ENCODE measurements at regions not wholly inside any gene's neighbourhood (a gene's known extent, or its start where the extent isn't known, plus 50 kb on each side); places are given as distances from the start of the nearest gene placed in this dataset.

- Histone ChIP-seq H3K4me2 (ENCODE audit: insufficient read depth, low read length, poor library complexity, severe bottlenecking) (no peak overlapping the region), H3K4me1 (ENCODE audit: control insufficient read depth in 2 of 2, insufficient read depth in 1 of 2, low read depth in 1 of 2, low read length in 2 of 2) (no peaks in the 10 kb centered on the region), H3K14ac (ENCODE audit: low read length) (no peak overlapping the region), H3K9me3 (replicated peaks in 1 of 2; ENCODE audit: control insufficient read depth in 2 of 2, insufficient read depth in 1 of 2, low read depth in 1 of 2, low read length in 2 of 2) (no peaks in the 10 kb centered on the region), H4K8ac (ENCODE audit: low read depth, low read length) (no peak overlapping the region), H2BK5ac (ENCODE audit: low read length) (no peak overlapping the region), H3K79me1 (ENCODE audit: low read depth, low read length) (no peaks in the 10 kb centered on the region), H2BK15ac (ENCODE audit: low read length) (no peak overlapping the region), H3K36me3 (replicated peaks in 1 of 2; ENCODE audit: control insufficient read depth in 2 of 2, insufficient read depth in 2 of 2, low read length in 2 of 2) (no peaks in the 10 kb centered on the region), H4K91ac (ENCODE audit: low read depth, low read length, poor library complexity) (no peak overlapping the region), H2BK120ac (ENCODE audit: low read depth, low read length) (no peak overlapping the region), H3K18ac (ENCODE audit: low read length) (no peak overlapping the region), H3K4ac (ENCODE audit: low read length) (no peak overlapping the region), H3K27ac (replicated peaks; ENCODE audit: low read length) (no peak overlapping the region), H3K23ac (ENCODE audit: low read depth, low read length, poor library complexity) (no peak overlapping the region), H2AK5ac (ENCODE audit: low read depth, low read length) (no peak overlapping the region), H3K9ac (ENCODE audit: low read depth, low read length, poor library complexity) (no peak overlapping the region), H2BK12ac (ENCODE audit: low read length) (no peak overlapping the region), H3K27me3 (ENCODE audit: control insufficient read depth in 3 of 3, insufficient read depth in 3 of 3, low read depth in 1 of 3, low read length in 3 of 3) (no peaks in the 10 kb centered on the region), H3K4me3 (ENCODE audit: low read length in 2 of 2) (no peak overlapping the region), H2AFZ (ENCODE audit: low read length) (no peak overlapping the region)
- no peak for DNase-seq (ENCODE audit: low spot score)
- WGBS, 2 donors (ENCODE audit: extremely low coverage in 2 of 2, insufficient read length in 2 of 2, insufficient replicate concordance in 1 of 2) = no CpG with 5 or more reads among the region's 2 CpGs
Measured at GRCh38 chr18:2441544-2441943, 129.8 kb downstream of the METTL4 start.

GRCh38 chr18:2442006-2442405 lies 129.3 kb downstream of the METTL4 start:
- no peak overlapping the region for H2BK12ac ChIP-seq (ENCODE audit: low read length)
- no CpG with 5 or more reads among the region's 3 CpGs for WGBS, 2 donors (ENCODE audit: extremely low coverage in 2 of 2, insufficient read length in 2 of 2, insufficient replicate concordance in 1 of 2)

DNA sequence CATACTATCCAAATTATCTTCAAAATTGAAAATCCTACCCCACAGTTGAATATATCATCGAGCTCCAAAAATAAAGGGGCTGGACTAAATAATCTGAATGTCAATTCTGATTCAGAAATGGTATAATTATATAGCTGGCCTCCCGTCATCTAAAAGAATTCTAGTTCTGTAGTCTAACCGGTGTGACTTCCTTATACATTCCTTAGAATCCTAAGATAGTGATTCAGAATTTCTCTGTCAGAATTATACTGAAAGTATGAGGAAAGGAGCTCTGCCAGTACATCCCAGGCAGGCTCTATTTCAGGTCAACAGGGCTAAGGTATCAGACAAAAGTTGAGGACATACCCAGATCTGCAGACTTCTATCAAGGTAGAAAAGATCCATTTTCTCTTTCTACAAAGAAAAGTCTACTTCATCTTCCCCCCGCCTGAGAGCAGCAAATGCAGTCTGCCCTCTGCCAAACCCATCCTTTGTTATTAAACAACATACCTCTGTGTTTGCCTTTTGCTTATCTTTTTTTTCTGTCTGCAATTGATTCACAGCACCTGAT lies 128.5 kb downstream of the METTL4 start:
- WGBS, 2 donors (ENCODE audit: extremely low coverage in 2 of 2, insufficient read length in 2 of 2, insufficient replicate concordance in 1 of 2) = no CpG with 5 or more reads among the region's 4 CpGs
- H3K23ac ChIP-seq (ENCODE audit: low read depth, low read length, poor library complexity) = no peak overlapping the region
- no peak overlapping the region for H2BK12ac ChIP-seq (ENCODE audit: low read length)
- no peak overlapping the region for H2BK5ac ChIP-seq (ENCODE audit: low read length)
- H3K4ac ChIP-seq (ENCODE audit: low read length) = no peak overlapping the region
- H3K9ac ChIP-seq (ENCODE audit: low read depth, low read length, poor library complexity) = no peak overlapping the region
- H2BK15ac ChIP-seq (ENCODE audit: low read length) = no peak overlapping the region
- no peak overlapping the region for H4K8ac ChIP-seq (ENCODE audit: low read depth, low read length)
- no peak overlapping the region for H4K91ac ChIP-seq (ENCODE audit: low read depth, low read length, poor library complexity)
- no peak overlapping the region for H3K18ac ChIP-seq (ENCODE audit: low read length)
- H2AFZ ChIP-seq (ENCODE audit: low read length) = no peak overlapping the region
- H3K14ac ChIP-seq (ENCODE audit: low read length) = no peak overlapping the region
- no peak overlapping the region for H3K4me3 ChIP-seq (ENCODE audit: low read length in 2 of 2)
- H3K36me3 ChIP-seq (replicated peaks in 1 of 2; ENCODE audit: control insufficient read depth in 2 of 2, insufficient read depth in 2 of 2, low read length in 2 of 2) = no peaks in the 10 kb centered on the region
- no peaks in the 10 kb centered on the region for H3K79me1 ChIP-seq (ENCODE audit: low read depth, low read length)
- no peak for DNase-seq (ENCODE audit: low spot score)
- no peak overlapping the region for H3K4me2 ChIP-seq (ENCODE audit: insufficient read depth, low read length, poor library complexity, severe bottlenecking)
- H2BK120ac ChIP-seq (ENCODE audit: low read depth, low read length) = no peak overlapping the region
- H3K27me3 ChIP-seq (ENCODE audit: control insufficient read depth in 3 of 3, insufficient read depth in 3 of 3, low read depth in 1 of 3, low read length in 3 of 3) = no peaks in the 10 kb centered on the region
- H3K9me3 ChIP-seq (replicated peaks in 1 of 2; ENCODE audit: control insufficient read depth in 2 of 2, insufficient read depth in 1 of 2, low read depth in 1 of 2, low read length in 2 of 2) = peaks cover 0 to 1% of the 10 kb centered on the region in 2 donors
- H3K4me1 ChIP-seq (ENCODE audit: control insufficient read depth in 2 of 2, insufficient read depth in 1 of 2, low read depth in 1 of 2, low read length in 2 of 2) = no peaks in the 10 kb centered on the region
- no peak overlapping the region for H3K27ac ChIP-seq (replicated peaks; ENCODE audit: low read length)
- H2AK5ac ChIP-seq (ENCODE audit: low read depth, low read length) = no peak overlapping the region

More at GRCh38 chr18:2442006-2442405, 129.3 kb downstream of the METTL4 start:
- Histone ChIP-seq H3K9ac (ENCODE audit: low read depth, low read length, poor library complexity) (no peak overlapping the region), H2AK5ac (ENCODE audit: low read depth, low read length) (no peak overlapping the region), H3K36me3 (replicated peaks in 1 of 2; ENCODE audit: control insufficient read depth in 2 of 2, insufficient read depth in 2 of 2, low read length in 2 of 2) (no peaks in the 10 kb centered on the region), H3K4me1 (ENCODE audit: control insufficient read depth in 2 of 2, insufficient read depth in 1 of 2, low read depth in 1 of 2, low read length in 2 of 2) (no peaks in the 10 kb centered on the region), H4K8ac (ENCODE audit: low read depth, low read length) (no peak overlapping the region), H3K18ac (ENCODE audit: low read length) (no peak overlapping the region), H2AFZ (ENCODE audit: low read length) (no peak overlapping the region), H4K91ac (ENCODE audit: low read depth, low read length, poor library complexity) (no peak overlapping the region), H2BK15ac (ENCODE audit: low read length) (no peak overlapping the region), H3K14ac (ENCODE audit: low read length) (no peak overlapping the region), H2BK120ac (ENCODE audit: low read depth, low read length) (no peak overlapping the region), H3K23ac (ENCODE audit: low read depth, low read length, poor library complexity) (no peak overlapping the region), H3K4me2 (ENCODE audit: insufficient read depth, low read length, poor library complexity, severe bottlenecking) (no peak overlapping the region), H3K4me3 (ENCODE audit: low read length in 2 of 2) (no peak overlapping the region), H3K79me1 (ENCODE audit: low read depth, low read length) (no peaks in the 10 kb centered on the region), H3K4ac (ENCODE audit: low read length) (no peak overlapping the region), H3K9me3 (replicated peaks in 1 of 2; ENCODE audit: control insufficient read depth in 2 of 2, insufficient read depth in 1 of 2, low read depth in 1 of 2, low read length in 2 of 2) (peaks cover 0 to 1% of the 10 kb centered on the region in 2 donors), H2BK5ac (ENCODE audit: low read length) (no peak overlapping the region), H3K27ac (replicated peaks; ENCODE audit: low read length) (no peak overlapping the region), H3K27me3 (ENCODE audit: control insufficient read depth in 3 of 3, insufficient read depth in 3 of 3, low read depth in 1 of 3, low read length in 3 of 3) (no peaks in the 10 kb centered on the region)
- no peak for DNase-seq (ENCODE audit: low spot score)

DNA sequence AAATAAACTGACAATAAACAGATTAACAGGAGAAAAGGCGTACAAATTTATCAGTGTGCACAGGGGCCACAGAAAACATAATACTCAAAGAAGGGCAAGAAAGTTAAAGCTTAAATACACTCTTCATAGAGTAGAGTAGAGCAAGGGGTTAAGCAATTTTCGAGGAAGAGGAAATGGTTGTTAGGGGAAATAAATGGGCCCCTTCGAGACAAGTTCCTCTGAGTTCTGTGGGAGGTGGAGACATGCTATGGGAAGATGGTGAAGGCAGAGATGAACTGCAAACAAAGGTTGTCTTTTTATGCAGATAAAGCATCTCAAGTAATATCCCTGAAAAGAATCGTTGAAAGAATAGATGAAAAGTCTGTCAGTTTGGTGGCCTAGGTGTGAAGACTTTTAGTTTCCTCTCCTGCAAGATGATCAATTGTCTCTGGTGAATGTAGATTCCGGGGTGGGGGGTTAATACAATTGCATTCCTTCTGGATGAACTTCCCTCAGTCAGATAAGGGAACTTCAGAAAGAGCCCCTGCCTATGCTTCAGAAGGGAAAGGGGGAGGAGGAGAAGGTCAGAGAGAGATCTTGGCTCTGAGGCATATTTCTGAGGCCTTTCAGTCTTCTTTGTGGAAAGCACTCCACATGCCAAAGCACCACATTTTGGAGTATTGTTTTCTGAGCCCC lies 127.0 kb downstream of the METTL4 start:
- H3K27ac ChIP-seq (replicated peaks; ENCODE audit: low read length) = no peak overlapping the region
- no peak overlapping the region for H3K18ac ChIP-seq (ENCODE audit: low read length)
- no peak overlapping the region for H2BK15ac ChIP-seq (ENCODE audit: low read length)
- H3K27me3 ChIP-seq (ENCODE audit: control insufficient read depth in 3 of 3, insufficient read depth in 3 of 3, low read depth in 1 of 3, low read length in 3 of 3) = no peaks in the 10 kb centered on the region
- no peak overlapping the region for H4K8ac ChIP-seq (ENCODE audit: low read depth, low read length)
- no peak overlapping the region for H2BK120ac ChIP-seq (ENCODE audit: low read depth, low read length)
- no peak overlapping the region for H3K23ac ChIP-seq (ENCODE audit: low read depth, low read length, poor library complexity)
- H2AK5ac ChIP-seq (ENCODE audit: low read depth, low read length) = no peak overlapping the region
- no peaks in the 10 kb centered on the region for H3K79me1 ChIP-seq (ENCODE audit: low read depth, low read length)
- no peak overlapping the region for H2BK5ac ChIP-seq (ENCODE audit: low read length)
- H3K4ac ChIP-seq (ENCODE audit: low read length) = no peak overlapping the region
- no peak overlapping the region for H3K9ac ChIP-seq (ENCODE audit: low read depth, low read length, poor library complexity)
- H2BK12ac ChIP-seq (ENCODE audit: low read length) = no peak overlapping the region
- no peak overlapping the region for H3K14ac ChIP-seq (ENCODE audit: low read length)
- H2AFZ ChIP-seq (ENCODE audit: low read length) = peak overlapping the region; percentile 31
- WGBS, 2 donors (ENCODE audit: extremely low coverage in 2 of 2, insufficient read length in 2 of 2, insufficient replicate concordance in 1 of 2) = no CpG with 5 or more reads among the region's 5 CpGs
- no peak for DNase-seq (ENCODE audit: low spot score)
- no peaks in the 10 kb centered on the region for H3K4me1 ChIP-seq (ENCODE audit: control insufficient read depth in 2 of 2, insufficient read depth in 1 of 2, low read depth in 1 of 2, low read length in 2 of 2)
- H4K91ac ChIP-seq (ENCODE audit: low read depth, low read length, poor library complexity) = no peak overlapping the region
- H3K4me2 ChIP-seq (ENCODE audit: insufficient read depth, low read length, poor library complexity, severe bottlenecking) = no peak overlapping the region
- H3K4me3 ChIP-seq (ENCODE audit: low read length in 2 of 2) = no peak overlapping the region
- H3K36me3 ChIP-seq (replicated peaks in 1 of 2; ENCODE audit: control insufficient read depth in 2 of 2, insufficient read depth in 2 of 2, low read length in 2 of 2) = no peaks in the 10 kb centered on the region
- peaks cover 0 to 1% of the 10 kb centered on the region in 2 donors for H3K9me3 ChIP-seq (replicated peaks in 1 of 2; ENCODE audit: control insufficient read depth in 2 of 2, insufficient read depth in 1 of 2, low read depth in 1 of 2, low read length in 2 of 2)
